HG02763 (cell line): ENCODE measurements at regions not wholly inside any gene's neighbourhood (a gene's known extent, or its start where the extent isn't known, plus 50 kb on each side); places are given as distances from the start of the nearest gene placed in this dataset.
"Not testable (repeated sequence)": the region's sequence is repeated elsewhere in the genome, so short reads cannot be mapped to it uniquely, and the experiment has no call there.

Experiments used
- ATAC-seq: cut with Tn5 transposase; IDR thresholded peaks from one replicate; pipeline ENCODE4 v1.9.1; 2021; ENCODE audit warnings: mild to moderate bottlenecking, moderate library complexity; ENCODE audit not compliant: unreplicated experiment

- ATAC-seq = no peak
Observed at GRCh38 chr3:158026236-158026635, 80.0 kb downstream of the SHOX2 start.

DNA sequence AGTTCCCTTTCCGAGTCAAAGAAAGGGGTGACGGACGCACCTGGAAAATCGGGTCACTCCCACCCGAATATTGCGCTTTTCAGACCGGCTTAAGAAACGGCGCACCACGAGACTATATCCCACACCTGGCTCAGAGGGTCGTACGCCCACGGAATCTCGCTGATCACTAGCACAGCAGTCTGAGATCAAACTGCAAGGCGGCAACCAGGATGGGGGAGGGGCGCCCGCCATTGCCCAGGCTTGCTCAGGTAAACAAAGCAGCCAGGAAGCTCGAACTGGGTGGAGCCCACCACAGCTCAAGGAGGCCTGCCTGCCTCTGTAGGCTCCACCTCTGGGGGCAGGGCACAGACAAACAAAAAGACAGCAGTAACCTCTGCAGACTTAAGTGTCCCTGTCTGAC is 86.3 kb downstream of the SHOX2 start:
- not testable (repeated sequence) for ATAC-seq

GRCh38 chr3:158018462-158018861 is 87.8 kb downstream of the SHOX2 start:
- no peak for ATAC-seq

GRCh38 chr3:158012901-158013300 is 93.3 kb downstream of the SHOX2 start:
- ATAC-seq = no peak

DNA sequence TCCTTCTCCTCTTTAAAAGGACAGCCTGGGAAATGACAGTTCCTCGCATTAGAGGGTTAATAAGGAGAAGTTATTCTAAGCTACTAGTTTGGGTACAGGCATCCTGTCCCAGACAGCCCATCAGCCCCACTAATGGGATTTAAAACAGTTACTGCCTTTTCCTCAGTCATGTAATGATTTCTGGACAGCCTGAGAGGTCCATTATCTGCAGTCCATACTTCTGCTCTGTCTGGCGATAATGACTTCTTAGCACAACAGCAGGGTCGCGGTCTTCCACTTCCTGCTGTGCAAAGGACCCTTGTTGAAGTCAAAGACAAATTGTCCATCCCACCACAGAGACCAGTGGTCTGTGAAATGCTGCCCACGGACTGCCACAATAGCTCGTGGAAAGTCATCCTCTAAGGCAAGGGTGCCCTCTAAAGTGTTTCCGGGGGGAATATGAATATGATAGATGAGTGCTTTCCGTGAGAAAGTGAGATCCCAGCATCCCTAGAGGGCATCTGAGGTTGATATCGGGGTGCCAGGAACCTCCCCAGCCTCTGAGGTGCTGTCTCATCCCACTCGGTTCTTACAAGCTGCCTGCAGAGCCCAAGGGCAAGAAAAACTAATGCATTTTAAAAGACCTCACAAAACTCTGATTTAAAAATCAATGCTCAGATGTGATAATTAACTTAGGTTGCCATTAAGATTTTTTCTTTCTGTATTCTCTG is 100.7 kb downstream of the SHOX2 start:
- ATAC-seq = no peak

GRCh38 chr3:157999246-157999645 is 107.0 kb downstream of the SHOX2 start:
- no peak for ATAC-seq

GRCh38 chr3:157982359-157982758 is 123.9 kb downstream of the SHOX2 start:
- ATAC-seq = no peak

DNA sequence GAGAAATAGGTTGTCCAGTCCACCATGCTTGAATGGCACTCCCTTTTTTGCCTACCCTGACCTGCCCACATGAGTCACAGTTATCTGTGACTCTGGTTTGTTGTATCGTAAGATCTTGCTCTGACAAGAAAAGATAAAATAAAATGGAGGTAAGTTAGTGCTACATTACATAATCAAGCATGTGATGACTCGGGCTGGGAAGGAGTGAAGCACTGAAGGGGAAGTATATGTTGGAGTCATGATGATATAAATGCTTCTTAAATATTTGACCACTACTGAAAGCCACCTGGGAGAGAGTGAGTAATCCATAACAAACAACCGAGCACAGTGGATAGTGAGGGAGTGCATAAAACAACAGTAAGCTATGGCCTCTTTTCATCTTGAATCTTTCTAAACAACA is 124.4 kb downstream of the SHOX2 start:
- no peak for ATAC-seq

DNA sequence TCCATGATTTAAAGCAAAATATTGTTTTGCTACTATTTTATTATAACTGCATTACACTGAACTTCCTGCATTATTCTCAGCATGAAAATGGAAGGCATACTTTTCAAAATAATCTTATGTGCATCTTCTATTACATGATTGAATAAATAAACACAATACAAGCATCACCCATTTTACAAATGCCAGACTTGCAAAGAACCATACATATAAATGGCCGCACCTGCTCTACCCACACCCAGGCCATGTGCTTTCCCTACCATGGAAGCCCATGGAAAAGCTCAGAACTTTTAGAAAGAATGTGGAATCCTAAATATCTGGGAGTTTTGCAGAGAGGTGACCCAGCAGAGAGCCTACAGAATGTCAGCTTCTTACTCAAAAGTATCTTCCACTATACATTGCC is 127.2 kb downstream of the SHOX2 start:
- ATAC-seq = no peak

DNA sequence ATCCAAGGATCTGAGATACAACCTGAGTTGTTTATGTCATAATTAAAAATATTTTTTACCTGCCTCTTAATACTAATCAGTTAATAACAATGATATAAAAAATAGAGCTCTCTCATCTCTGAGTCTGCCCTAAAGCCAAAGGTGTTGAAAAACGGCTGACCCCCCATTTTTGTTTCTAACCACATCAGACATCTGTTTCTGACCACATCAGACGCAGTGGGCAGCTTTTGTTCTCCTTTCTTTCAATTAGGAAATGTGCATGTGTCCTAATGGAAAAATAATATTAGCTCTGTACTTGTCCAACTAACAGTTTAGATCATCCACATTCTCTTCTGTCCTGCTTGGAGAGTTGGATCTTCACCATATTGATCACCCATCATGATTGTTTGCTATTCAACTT is 144.6 kb downstream of the SHOX2 start:
- ATAC-seq = no peak

DNA sequence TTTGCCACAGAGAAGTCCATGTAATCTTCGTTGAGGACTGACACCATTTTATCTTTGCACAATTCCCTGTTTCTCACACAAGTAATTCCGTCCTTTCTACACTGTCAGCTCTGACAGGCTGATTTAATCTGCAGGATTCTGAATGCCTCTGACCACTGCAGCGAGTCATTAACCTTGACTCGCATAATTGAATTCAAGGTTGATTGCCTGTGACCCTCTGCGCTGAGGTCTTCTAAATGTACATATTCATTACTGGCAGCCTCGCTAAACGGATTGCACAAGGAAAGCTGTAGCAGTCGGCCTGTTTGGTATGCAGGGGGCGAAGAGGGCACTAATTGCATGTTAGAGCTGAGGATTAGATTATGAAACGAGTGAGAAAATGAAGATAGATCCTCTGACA is 147.8 kb downstream of the SHOX2 start:
- ATAC-seq = no peak

- ATAC-seq = no peak
Observed at GRCh38 chr3:157956850-157957249, 149.4 kb downstream of the SHOX2 start.

DNA sequence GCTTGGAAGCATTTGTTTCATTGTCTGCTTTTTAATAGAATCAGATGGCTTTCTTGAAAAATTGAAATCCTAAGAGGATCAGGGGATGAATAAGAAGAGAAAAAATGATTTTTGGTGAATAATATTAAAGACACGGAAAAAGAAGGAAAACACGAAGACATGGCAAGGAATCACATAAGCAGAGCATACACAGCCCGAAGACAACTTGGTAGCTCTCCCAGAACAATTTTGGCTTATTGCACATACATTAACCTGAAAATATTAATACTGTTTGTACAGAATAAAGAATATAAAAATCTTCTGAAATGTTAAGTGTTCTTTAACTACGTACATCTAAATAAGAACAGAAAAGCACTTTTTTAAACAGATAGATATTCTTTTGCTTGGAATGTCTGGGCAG is 150.0 kb downstream of the SHOX2 start:
- no peak for ATAC-seq

DNA sequence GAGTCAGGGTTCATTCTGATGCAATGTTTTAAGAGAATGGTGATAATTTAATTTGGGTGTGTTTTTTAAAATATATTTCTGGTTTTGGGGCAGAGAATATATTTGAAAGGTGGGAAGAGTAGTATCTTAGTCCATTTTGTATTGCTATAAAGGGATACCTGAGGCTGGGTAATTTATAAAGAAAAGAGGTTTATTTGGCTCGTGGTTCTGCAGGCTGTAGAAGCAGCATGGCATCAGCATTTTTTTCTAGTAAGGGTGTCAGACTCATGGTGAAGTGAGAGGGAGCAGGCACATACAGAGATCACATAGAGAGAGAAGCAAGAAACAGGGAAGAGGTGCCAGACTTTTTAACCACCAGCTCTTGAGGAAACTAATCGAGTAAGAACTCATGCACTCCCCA is 152.7 kb downstream of the SHOX2 start:
- ATAC-seq = no peak

- ATAC-seq = no peak
Observed at GRCh38 chr3:157948605-157949383, 157.4 kb downstream of the SHOX2 start.

GRCh38 chr3:157939166-157939565 is 167.1 kb downstream of the SHOX2 start:
- no peak for ATAC-seq

DNA sequence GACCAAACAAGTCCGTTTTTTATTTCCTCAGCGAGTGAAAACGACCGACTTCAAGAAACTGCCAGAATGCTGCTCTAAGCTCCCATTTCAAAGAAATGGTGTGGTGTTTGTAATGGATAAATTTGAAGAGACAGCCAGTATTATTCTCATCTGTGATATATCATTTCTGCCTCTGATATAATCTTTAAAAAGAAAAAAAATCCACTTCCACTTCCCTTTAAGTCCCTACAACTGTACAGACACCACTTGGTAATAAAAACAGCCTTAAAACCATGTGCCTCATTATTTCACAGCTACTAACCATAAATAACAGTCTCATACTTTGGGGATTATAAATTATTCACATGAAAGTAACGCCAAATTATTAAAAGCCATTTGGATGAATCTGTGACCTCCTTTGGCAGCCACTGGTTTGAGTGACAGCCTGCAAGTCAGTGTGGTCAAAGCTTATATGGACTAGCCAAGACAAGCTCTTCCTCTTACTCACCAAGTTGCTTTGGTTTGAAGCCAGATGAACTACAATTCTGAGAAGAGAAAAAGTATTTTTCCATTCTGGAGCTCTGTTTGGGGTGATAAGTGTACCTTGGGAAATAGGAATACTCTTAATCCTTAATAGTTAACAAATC is 168.0 kb downstream of the SHOX2 start:
- ATAC-seq = no peak

DNA sequence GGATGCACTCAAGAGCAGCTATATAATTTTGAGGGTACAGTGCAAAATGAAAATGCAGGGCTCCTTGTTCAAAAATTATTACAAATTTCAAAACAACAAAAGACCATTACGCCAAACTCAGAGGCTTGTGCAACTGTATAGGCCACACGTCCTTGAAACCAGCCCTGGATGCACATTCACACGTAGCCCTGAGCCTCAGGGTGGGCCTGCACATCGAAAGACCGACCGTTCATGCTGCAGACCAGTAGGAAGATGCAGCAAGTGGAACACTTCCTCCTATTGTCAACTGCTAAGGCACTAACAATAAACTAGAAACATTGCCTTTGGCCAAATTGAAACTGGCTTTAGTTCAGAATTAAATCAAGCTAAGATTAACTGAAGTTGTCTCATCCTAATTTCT is 174.7 kb downstream of the SHOX2 start:
- ATAC-seq = no peak

DNA sequence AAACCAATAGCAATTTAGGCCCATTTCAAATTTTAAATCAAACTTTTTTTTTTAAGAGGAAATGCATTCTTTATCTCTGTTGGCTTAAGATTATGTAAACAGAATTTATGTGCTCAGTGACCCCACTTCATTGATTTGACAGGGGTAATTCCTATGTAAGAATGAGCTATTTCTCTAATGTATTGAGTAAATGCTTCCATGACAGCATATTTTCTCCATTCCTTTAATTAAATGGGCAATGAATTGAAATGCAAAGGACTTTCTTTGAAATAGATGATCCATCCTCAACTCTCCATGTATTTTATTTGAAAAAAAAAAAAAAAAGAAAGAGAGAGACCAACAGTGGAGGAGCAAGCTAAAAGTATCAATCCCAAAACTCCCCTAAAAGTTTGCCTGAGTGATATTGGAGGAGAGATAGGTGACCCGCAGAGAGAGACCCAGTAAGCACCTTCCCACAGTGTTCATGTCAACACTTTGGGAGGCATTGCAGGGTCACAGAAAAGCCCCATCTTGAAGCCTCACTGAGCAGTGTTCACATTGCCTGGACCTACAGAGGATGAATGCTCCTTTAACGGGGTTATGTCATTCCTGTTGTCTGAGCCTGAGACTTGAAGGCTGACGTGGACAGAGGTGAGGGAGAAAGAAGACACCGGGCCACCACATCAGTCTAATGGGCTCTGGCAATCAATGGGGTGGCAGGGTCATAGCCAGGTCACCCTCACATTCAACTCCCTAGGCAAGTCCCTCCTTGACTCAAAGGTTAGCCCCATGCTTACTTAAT is 176.0 kb downstream of the SHOX2 start:
- no peak for ATAC-seq

- ATAC-seq = no peak
Observed at GRCh38 chr3:157926822-157927221, 179.4 kb downstream of the SHOX2 start.

- peak; percentile 69 for ATAC-seq
Observed at GRCh38 chr3:157922614-157923013, 183.6 kb downstream of the SHOX2 start.
